ENCODE measurements at regions not wholly inside any gene's neighbourhood (a gene's known extent, or its start where the extent isn't known, plus 50 kb on each side); places are given as distances from the start of the nearest gene placed in this dataset.

GRCh38 chr1:14511796-14512585 is 86.5 kb upstream of the KAZN start:
- TF ChIP-seq CTCF (IDR thresholded peaks at IDR 0.05), result no peak
- peak; percentile 58 for DNase-seq (ENCODE audit: low spot score)
- no peak overlapping the region for H3K4me3 ChIP-seq
- H3K27ac ChIP-seq, result peak overlapping the region in 1 of 2 donors; percentile 8

GRCh38 chr1:14513111-14513510 is 85.4 kb upstream of the KAZN start:
- peak overlapping the region in 1 of 2 donors; percentile 8 for H3K27ac ChIP-seq
- DNase-seq (ENCODE audit: low spot score), result peak; percentile 41
- no peak overlapping the region for H3K4me3 ChIP-seq
- no peak for TF ChIP-seq CTCF (IDR thresholded peaks at IDR 0.05)

- DNase-seq (ENCODE audit: low spot score), result no peak
- no peak for TF ChIP-seq CTCF (IDR thresholded peaks at IDR 0.05)
- H3K27ac ChIP-seq, result no peak overlapping the region
- H3K4me3 ChIP-seq, result no peak overlapping the region
Measured at GRCh38 chr1:14514739-14515138, 83.7 kb upstream of the KAZN start.

GRCh38 chr1:14516974-14517840 is 81.3 kb upstream of the KAZN start:
- peak overlapping the region in 1 of 2 donors; percentile 78 for H3K27ac ChIP-seq

GRCh38 chr1:14517841-14518180 is 80.7 kb upstream of the KAZN start:
- H3K27ac ChIP-seq, result peak overlapping the region in 1 of 2 donors; percentile 78
- no peak for TF ChIP-seq CTCF (IDR thresholded peaks at IDR 0.05)
- H3K4me3 ChIP-seq, result no peak overlapping the region
- peak; percentile 24 for DNase-seq (ENCODE audit: low spot score)

More at GRCh38 chr1:14516974-14517840, 81.3 kb upstream of the KAZN start:
- H3K4me3 ChIP-seq, result no peak overlapping the region
- TF ChIP-seq CTCF (IDR thresholded peaks at IDR 0.05), result no peak
- peak; percentile 52 for DNase-seq (ENCODE audit: low spot score)

- TF ChIP-seq CTCF (IDR thresholded peaks at IDR 0.05), result no peak
- peak; percentile 36 for DNase-seq (ENCODE audit: low spot score)
- H3K27ac ChIP-seq, result peak overlapping the region in 1 of 2 donors; percentile 64
Measured at GRCh38 chr1:14519976-14520375, 78.5 kb upstream of the KAZN start.

More at GRCh38 chr1:14519976-14520375, 78.5 kb upstream of the KAZN start:
- H3K4me3 ChIP-seq, result no peak overlapping the region
